Kidney capillary endothelial cell (primary cell): ENCODE measurements at regions not wholly inside any gene's neighbourhood (a gene's known extent, or its start where the extent isn't known, plus 50 kb on each side); places are given as distances from the start of the nearest gene placed in this dataset.
A peak's percentile ranks its signal among the peaks of the same experiment; 100 is the strongest.
"Not testable (repeated sequence)": the region's sequence is repeated elsewhere in the genome, so short reads cannot be mapped to it uniquely, and the experiment has no call there.

Experiments
- DNase-seq: peaks from one replicate; pipeline ENCODE4 v3.0.0-alpha.2; 2018; ENCODE audit warnings: low spot score

GRCh38 chr2:19201911-19202462 is 156.4 kb downstream of the OSR1 start:
- no peak for DNase-seq

GRCh38 chr2:19198381-19198780 is 160.0 kb downstream of the OSR1 start:
- no peak for DNase-seq

GRCh38 chr2:19195661-19196060 is 162.8 kb downstream of the OSR1 start:
- no peak for DNase-seq

GRCh38 chr2:19189391-19189790 is 169.0 kb downstream of the OSR1 start:
- DNase-seq: no peak

GRCh38 chr2:19187323-19188020 is 171.0 kb downstream of the OSR1 start:
- no peak for DNase-seq

- no peak for DNase-seq
Measured at GRCh38 chr2:19185086-19185485, 173.3 kb downstream of the OSR1 start.

GRCh38 chr2:19178175-19178574 is 180.2 kb downstream of the OSR1 start:
- DNase-seq: no peak

GRCh38 chr2:19176977-19177376 is 181.4 kb downstream of the OSR1 start:
- DNase-seq: no peak

GRCh38 chr2:19176172-19176852 is 182.1 kb downstream of the OSR1 start:
- no peak for DNase-seq

- no peak for DNase-seq
Measured at GRCh38 chr2:19174176-19174575, 184.2 kb downstream of the OSR1 start.

GRCh38 chr2:19171409-19171808 is 187.0 kb downstream of the OSR1 start:
- no peak for DNase-seq

- no peak for DNase-seq
Measured at GRCh38 chr2:19169134-19169768, 189.2 kb downstream of the OSR1 start.

- DNase-seq: not testable (repeated sequence)
Measured at GRCh38 chr2:19164099-19164498, 194.3 kb downstream of the OSR1 start.

- DNase-seq: no peak
Measured at GRCh38 chr2:19158896-19159295, 199.5 kb downstream of the OSR1 start.

- DNase-seq: no peak
Measured at GRCh38 chr2:19158211-19158610, 200.2 kb downstream of the OSR1 start.

- DNase-seq: no peak
Measured at GRCh38 chr2:19156646-19157045, 201.8 kb downstream of the OSR1 start.

- no peak for DNase-seq
Measured at GRCh38 chr2:19150726-19151125, 207.7 kb downstream of the OSR1 start.

- DNase-seq: no peak
Measured at GRCh38 chr2:19146867-19147266, 211.6 kb downstream of the OSR1 start.

GRCh38 chr2:19141234-19142004 is 217.0 kb downstream of the OSR1 start:
- DNase-seq: no peak

GRCh38 chr2:19140463-19141208 is 217.8 kb downstream of the OSR1 start:
- peak; percentile 4 for DNase-seq

GRCh38 chr2:19139386-19139785 is 219.0 kb downstream of the OSR1 start:
- DNase-seq: no peak
